Stomach (tissue), 4 donors: ENCODE measurements at regions not wholly inside any gene's neighbourhood (a gene's known extent, or its start where the extent isn't known, plus 50 kb on each side); places are given as distances from the start of the nearest gene placed in this dataset.

Source experiments
- POLR2AphosphoS5 ChIP-seq, 3 donors: sonication (generic); formaldehyde crosslinking; IDR thresholded peaks; one replicate each; pipeline ENCODE4 v1.6.1; 2016; ENCODE audit warnings: antibody characterized with exemption in 3 of 3
- TF ChIP-seq, protein P1 (sequence below), 7 experiments: fragments of 450-650 bp in 4 of 7; fragments of 200-600 bp in 3 of 7; sonication (generic) in 3 of 7; IDR thresholded peaks; one replicate each; pipeline ENCODE4 v1.5.1; 2016 to 2019; ENCODE audit warnings: antibody characterized with exemption in 7 of 7, control low read depth in 2 of 7, mild to moderate bottlenecking in 1 of 7

- TF ChIP-seq, protein P1, sequence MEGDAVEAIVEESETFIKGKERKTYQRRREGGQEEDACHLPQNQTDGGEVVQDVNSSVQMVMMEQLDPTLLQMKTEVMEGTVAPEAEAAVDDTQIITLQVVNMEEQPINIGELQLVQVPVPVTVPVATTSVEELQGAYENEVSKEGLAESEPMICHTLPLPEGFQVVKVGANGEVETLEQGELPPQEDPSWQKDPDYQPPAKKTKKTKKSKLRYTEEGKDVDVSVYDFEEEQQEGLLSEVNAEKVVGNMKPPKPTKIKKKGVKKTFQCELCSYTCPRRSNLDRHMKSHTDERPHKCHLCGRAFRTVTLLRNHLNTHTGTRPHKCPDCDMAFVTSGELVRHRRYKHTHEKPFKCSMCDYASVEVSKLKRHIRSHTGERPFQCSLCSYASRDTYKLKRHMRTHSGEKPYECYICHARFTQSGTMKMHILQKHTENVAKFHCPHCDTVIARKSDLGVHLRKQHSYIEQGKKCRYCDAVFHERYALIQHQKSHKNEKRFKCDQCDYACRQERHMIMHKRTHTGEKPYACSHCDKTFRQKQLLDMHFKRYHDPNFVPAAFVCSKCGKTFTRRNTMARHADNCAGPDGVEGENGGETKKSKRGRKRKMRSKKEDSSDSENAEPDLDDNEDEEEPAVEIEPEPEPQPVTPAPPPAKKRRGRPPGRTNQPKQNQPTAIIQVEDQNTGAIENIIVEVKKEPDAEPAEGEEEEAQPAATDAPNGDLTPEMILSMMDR (IDR thresholded peaks at IDR 0.05): no peak
- no peak for TF ChIP-seq POLR2AphosphoS5 (IDR thresholded peaks at IDR 0.05)
These were observed 769.2 kb upstream of the FAM98A start for GRCh38 chr2:34368304-34368703.
